GM10266 (cell line): ENCODE measurements at regions not wholly inside any gene's neighbourhood (a gene's known extent, or its start where the extent isn't known, plus 50 kb on each side); places are given as distances from the start of the nearest gene placed in this dataset.
"Not testable (repeated sequence)": the region's sequence is repeated elsewhere in the genome, so short reads cannot be mapped to it uniquely, and the experiment has no call there.

Experiments
- DNase-seq: peaks from one replicate; pipeline ENCODE4 v3.0.0; 2012; ENCODE audit errors: extremely low spot score
- CTCF ChIP-seq: IDR thresholded peaks from 2 replicates; pipeline ENCODE4 v1.5.1; 2012; ENCODE audit warnings: mild to moderate bottlenecking, low read depth; ENCODE audit not compliant: control insufficient read depth, insufficient read depth; ENCODE audit errors: missing control alignments

- no peak for DNase-seq
- TF ChIP-seq CTCF: no peak
Measured at GRCh38 chr15:35953424-35953823, 407.5 kb upstream of the DPH6 start.

- no peak for DNase-seq
- TF ChIP-seq CTCF: no peak
Measured at GRCh38 chr15:35956056-35956455, 410.1 kb upstream of the DPH6 start.

- DNase-seq: no peak
- no peak for TF ChIP-seq CTCF
Measured at GRCh38 chr15:35958021-35958420, 412.1 kb upstream of the DPH6 start.

- TF ChIP-seq CTCF: no peak
- DNase-seq: no peak
Measured at GRCh38 chr15:35958975-35959374, 413.0 kb upstream of the DPH6 start.

GRCh38 chr15:35963326-35963725, 417.4 kb upstream of the DPH6 start:
- no peak for DNase-seq
- TF ChIP-seq CTCF: no peak

- DNase-seq: no peak
Measured at GRCh38 chr15:35966781-35967180, 420.8 kb upstream of the DPH6 start.

GRCh38 chr15:35967968-35968367, 422.0 kb upstream of the DPH6 start:
- not testable (repeated sequence) for DNase-seq

More at GRCh38 chr15:35966781-35967180, 420.8 kb upstream of the DPH6 start:
- TF ChIP-seq CTCF: no peak

GRCh38 chr15:35973029-35973428, 427.1 kb upstream of the DPH6 start:
- TF ChIP-seq CTCF: no peak

More at GRCh38 chr15:35973029-35973428, 427.1 kb upstream of the DPH6 start:
- no peak for DNase-seq
